Loucy (cell line): ENCODE measurements at regions not wholly inside any gene's neighbourhood (a gene's known extent, or its start where the extent isn't known, plus 50 kb on each side); places are given as distances from the start of the nearest gene placed in this dataset.

ENCODE experiments used
- EZH2phosphoT487 ChIP-seq: fragments of 200-600 bp; IDR thresholded peaks from 2 replicates; pipeline ENCODE4 v1.6.1; 2018; ENCODE audit warnings: antibody characterized with exemption, mild to moderate bottlenecking, moderate library complexity, borderline replicate concordance
- TF ChIP-seq, protein P1 (sequence below): fragments of 200-600 bp; sonication (generic); conservative IDR thresholded peaks from 2 replicates; pipeline ENCODE4 v1.5.1; 2014; ENCODE audit warnings: mild to moderate bottlenecking, antibody characterized with exemption, low read length

DNA sequence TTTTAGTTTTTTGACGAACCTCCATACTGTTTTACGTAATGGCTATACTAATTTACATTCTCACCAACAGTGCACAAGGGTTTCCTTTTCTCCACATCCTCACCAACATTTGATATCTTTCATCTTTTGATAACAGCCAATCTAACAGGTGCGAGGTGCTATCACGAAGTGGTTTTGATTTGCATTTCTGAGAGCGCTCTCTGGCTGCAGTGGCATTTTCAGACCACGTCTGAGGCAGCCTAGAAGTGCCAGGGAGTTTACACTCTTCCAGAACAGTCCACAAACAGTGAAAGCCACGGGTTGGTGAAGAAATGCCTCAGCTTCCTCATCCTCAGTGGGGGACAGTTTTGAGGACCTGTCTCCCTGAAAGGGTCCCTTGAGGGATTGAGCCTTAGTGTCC is 471.0 kb downstream of the BCOR start:
- TF ChIP-seq, protein P1, sequence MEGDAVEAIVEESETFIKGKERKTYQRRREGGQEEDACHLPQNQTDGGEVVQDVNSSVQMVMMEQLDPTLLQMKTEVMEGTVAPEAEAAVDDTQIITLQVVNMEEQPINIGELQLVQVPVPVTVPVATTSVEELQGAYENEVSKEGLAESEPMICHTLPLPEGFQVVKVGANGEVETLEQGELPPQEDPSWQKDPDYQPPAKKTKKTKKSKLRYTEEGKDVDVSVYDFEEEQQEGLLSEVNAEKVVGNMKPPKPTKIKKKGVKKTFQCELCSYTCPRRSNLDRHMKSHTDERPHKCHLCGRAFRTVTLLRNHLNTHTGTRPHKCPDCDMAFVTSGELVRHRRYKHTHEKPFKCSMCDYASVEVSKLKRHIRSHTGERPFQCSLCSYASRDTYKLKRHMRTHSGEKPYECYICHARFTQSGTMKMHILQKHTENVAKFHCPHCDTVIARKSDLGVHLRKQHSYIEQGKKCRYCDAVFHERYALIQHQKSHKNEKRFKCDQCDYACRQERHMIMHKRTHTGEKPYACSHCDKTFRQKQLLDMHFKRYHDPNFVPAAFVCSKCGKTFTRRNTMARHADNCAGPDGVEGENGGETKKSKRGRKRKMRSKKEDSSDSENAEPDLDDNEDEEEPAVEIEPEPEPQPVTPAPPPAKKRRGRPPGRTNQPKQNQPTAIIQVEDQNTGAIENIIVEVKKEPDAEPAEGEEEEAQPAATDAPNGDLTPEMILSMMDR, result no peak
- TF ChIP-seq EZH2phosphoT487, result no peak
